PFSK-1 (cell line): ENCODE measurements at regions not wholly inside any gene's neighbourhood (a gene's known extent, or its start where the extent isn't known, plus 50 kb on each side); places are given as distances from the start of the nearest gene placed in this dataset.

ENCODE experiments used
- FOXP2 ChIP-seq: optimal IDR thresholded peaks from 2 replicates; pipeline ENCODE3; 2011; ENCODE audit warnings: borderline replicate concordance, control low read depth, inconsistent platforms; ENCODE audit not compliant: insufficient read depth; ENCODE audit errors: extremely low read length, extremely low read depth
- POLR2AphosphoS5 ChIP-seq: IDR thresholded peaks from 2 replicates; pipeline ENCODE4 v1.6.1; 2012; ENCODE audit warnings: low read depth, mild to moderate bottlenecking, control low read depth, low read length, moderate library complexity
- TAF1 ChIP-seq: IDR thresholded peaks from 2 replicates; pipeline ENCODE4 v1.6.1; 2012; ENCODE audit warnings: low read length, control low read depth, borderline replicate concordance; ENCODE audit not compliant: insufficient read depth
- TF ChIP-seq, protein P1 (sequence below), 2 experiments: IDR thresholded peaks; 2 replicates each; pipeline versions ENCODE4 v1.6.1 to v1.8.0; 2011 to 2012; ENCODE audit warnings: low read depth in 2 of 2, low read length in 2 of 2, control low read depth in 1 of 2, inconsistent platforms in 1 of 2, mild to moderate bottlenecking in 1 of 2, moderate library complexity in 1 of 2; ENCODE audit not compliant: insufficient read depth in 1 of 2

DNA sequence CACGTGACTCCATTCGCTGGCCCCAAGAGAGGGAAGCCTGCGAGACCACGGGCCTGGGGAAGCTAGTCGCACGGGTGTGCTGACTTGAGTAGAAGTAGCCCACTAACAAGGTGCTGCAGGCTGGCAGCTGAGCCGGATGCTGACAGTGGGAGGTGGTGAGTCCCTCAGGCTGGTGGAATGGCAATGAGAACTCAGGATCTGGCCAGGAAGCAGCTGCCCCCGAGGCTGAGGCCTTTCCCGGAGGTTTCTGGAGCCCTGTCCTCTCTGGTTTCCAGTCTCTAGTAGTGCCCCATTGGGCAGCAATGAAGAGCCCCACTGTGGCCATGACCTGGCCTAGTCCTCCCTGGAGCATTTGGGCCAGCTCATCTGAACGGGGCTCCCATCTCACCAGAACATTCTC lies 366.7 kb upstream of the IRX4 start:
- no peak for TF ChIP-seq TAF1
- TF ChIP-seq POLR2AphosphoS5, result no peak
- TF ChIP-seq, protein P1, sequence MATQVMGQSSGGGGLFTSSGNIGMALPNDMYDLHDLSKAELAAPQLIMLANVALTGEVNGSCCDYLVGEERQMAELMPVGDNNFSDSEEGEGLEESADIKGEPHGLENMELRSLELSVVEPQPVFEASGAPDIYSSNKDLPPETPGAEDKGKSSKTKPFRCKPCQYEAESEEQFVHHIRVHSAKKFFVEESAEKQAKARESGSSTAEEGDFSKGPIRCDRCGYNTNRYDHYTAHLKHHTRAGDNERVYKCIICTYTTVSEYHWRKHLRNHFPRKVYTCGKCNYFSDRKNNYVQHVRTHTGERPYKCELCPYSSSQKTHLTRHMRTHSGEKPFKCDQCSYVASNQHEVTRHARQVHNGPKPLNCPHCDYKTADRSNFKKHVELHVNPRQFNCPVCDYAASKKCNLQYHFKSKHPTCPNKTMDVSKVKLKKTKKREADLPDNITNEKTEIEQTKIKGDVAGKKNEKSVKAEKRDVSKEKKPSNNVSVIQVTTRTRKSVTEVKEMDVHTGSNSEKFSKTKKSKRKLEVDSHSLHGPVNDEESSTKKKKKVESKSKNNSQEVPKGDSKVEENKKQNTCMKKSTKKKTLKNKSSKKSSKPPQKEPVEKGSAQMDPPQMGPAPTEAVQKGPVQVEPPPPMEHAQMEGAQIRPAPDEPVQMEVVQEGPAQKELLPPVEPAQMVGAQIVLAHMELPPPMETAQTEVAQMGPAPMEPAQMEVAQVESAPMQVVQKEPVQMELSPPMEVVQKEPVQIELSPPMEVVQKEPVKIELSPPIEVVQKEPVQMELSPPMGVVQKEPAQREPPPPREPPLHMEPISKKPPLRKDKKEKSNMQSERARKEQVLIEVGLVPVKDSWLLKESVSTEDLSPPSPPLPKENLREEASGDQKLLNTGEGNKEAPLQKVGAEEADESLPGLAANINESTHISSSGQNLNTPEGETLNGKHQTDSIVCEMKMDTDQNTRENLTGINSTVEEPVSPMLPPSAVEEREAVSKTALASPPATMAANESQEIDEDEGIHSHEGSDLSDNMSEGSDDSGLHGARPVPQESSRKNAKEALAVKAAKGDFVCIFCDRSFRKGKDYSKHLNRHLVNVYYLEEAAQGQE (IDR thresholded peaks at IDR 0.05; ENCODE audit: insufficient read depth in 1 of 2, low read depth in 2 of 2, low read length in 2 of 2), result no peak
- TF ChIP-seq FOXP2, result no peak
